HepG2 (cell line): ENCODE measurements at regions not wholly inside any gene's neighbourhood (a gene's known extent, or its start where the extent isn't known, plus 50 kb on each side); places are given as distances from the start of the nearest gene placed in this dataset.

Experiments
- BATF2 ChIP-seq: sonication (generic); formaldehyde crosslinking; IDR thresholded peaks from 2 replicates; pipeline ENCODE4 v1.8.0; 2022; ENCODE audit warnings: mild to moderate bottlenecking, missing genetic modification reagents, moderate library complexity
- CREBL2 ChIP-seq: sonication (generic); formaldehyde crosslinking; IDR thresholded peaks from 2 replicates; pipeline ENCODE4 v1.8.1; 2023; ENCODE audit warnings: missing genetic modification reagents, mild to moderate bottlenecking, borderline replicate concordance
- GLI4 ChIP-seq: sonication (generic); formaldehyde crosslinking; IDR thresholded peaks from 2 replicates; pipeline ENCODE4 v1.5.1; 2020; ENCODE audit warnings: missing genetic modification reagents, mild to moderate bottlenecking, moderate library complexity, borderline replicate concordance
- HDAC6 ChIP-seq: fragments of 200-600 bp; sonication (generic); IDR thresholded peaks from 2 replicates; pipeline ENCODE4 v1.7.0; 2017; ENCODE audit warnings: mild to moderate bottlenecking, antibody characterized with exemption, low read length, low read depth
- HOXA5 ChIP-seq: sonication (generic); formaldehyde crosslinking; IDR thresholded peaks from 2 replicates; pipeline ENCODE4 v1.4.0; 2020; ENCODE audit warnings: missing genetic modification reagents
- KLF12 ChIP-seq: sonication (generic); formaldehyde crosslinking; IDR thresholded peaks from 2 replicates; pipeline ENCODE4 v1.4.0; 2020; ENCODE audit warnings: missing genetic modification reagents, borderline replicate concordance
- MAFK ChIP-seq, 2 experiments: IDR thresholded peaks in 1 of 2; conservative IDR thresholded peaks in 1 of 2; 2 replicates each; pipeline ENCODE4 v1.6.1; 2011; ENCODE audit warnings: improper control_type of control experiment in 2 of 2, low read length in 2 of 2
- MIXL1 ChIP-seq: IDR thresholded peaks from 2 replicates; pipeline ENCODE4 v1.6.1; 2016
- REL ChIP-seq: sonication (generic); formaldehyde crosslinking; conservative IDR thresholded peaks from 2 replicates; pipeline ENCODE4 v1.8.0; 2022; ENCODE audit warnings: mild to moderate bottlenecking, missing genetic modification reagents, moderate library complexity
- SMAD3 ChIP-seq: sonication (generic); formaldehyde crosslinking; IDR thresholded peaks from 2 replicates; pipeline ENCODE4 v1.4.0; 2020; ENCODE audit warnings: missing genetic modification reagents
- SMYD3 ChIP-seq: sonication (generic); formaldehyde crosslinking; IDR thresholded peaks from 2 replicates; pipeline ENCODE4 v1.8.1; 2023; ENCODE audit warnings: mild to moderate bottlenecking, missing genetic modification reagents
- TSC22D2 ChIP-seq: sonication (generic); formaldehyde crosslinking; IDR thresholded peaks from 2 replicates; pipeline ENCODE4 v1.5.1; 2020; ENCODE audit warnings: missing genetic modification reagents, mild to moderate bottlenecking, borderline replicate concordance
- U2AF2 ChIP-seq: fragments of 200-400 bp; formaldehyde crosslinking; IDR thresholded peaks from 2 replicates; pipeline ENCODE4 v1.6.1; 2017; ENCODE audit warnings: low read depth, mild to moderate bottlenecking, low read length
- ZNF513 ChIP-seq: sonication (generic); formaldehyde crosslinking; conservative IDR thresholded peaks from 2 replicates; pipeline ENCODE4 v1.5.0; 2020; ENCODE audit warnings: missing genetic modification reagents
- ZNF550 ChIP-seq: sonication (generic); formaldehyde crosslinking; IDR thresholded peaks from 2 replicates; pipeline ENCODE4 v1.4.0; 2020; ENCODE audit warnings: mild to moderate bottlenecking, missing genetic modification reagents, borderline replicate concordance
- ZNF557 ChIP-seq: sonication (generic); formaldehyde crosslinking; IDR thresholded peaks from 2 replicates; pipeline ENCODE4 v1.4.0; 2020; ENCODE audit warnings: missing genetic modification reagents
- ZNF558 ChIP-seq: sonication (generic); formaldehyde crosslinking; IDR thresholded peaks from 2 replicates; pipeline ENCODE4 v1.9.0; 2022; ENCODE audit warnings: mild to moderate bottlenecking, missing genetic modification reagents, borderline replicate concordance
- ZNF570 ChIP-seq: sonication (generic); formaldehyde crosslinking; IDR thresholded peaks from 2 replicates; pipeline ENCODE4 v1.4.0; 2020; ENCODE audit warnings: mild to moderate bottlenecking, missing genetic modification reagents, borderline replicate concordance
- ZNF597 ChIP-seq: sonication (generic); formaldehyde crosslinking; IDR thresholded peaks from 2 replicates; pipeline ENCODE4 v1.5.0; 2020; ENCODE audit warnings: missing genetic modification reagents
- ZNF766 ChIP-seq: sonication (generic); formaldehyde crosslinking; IDR thresholded peaks from 2 replicates; pipeline ENCODE4 v1.5.0; 2020; ENCODE audit warnings: missing genetic modification reagents, borderline replicate concordance
- ZNF850 ChIP-seq: sonication (generic); formaldehyde crosslinking; conservative IDR thresholded peaks from 2 replicates; pipeline ENCODE4 v1.9.0; 2021; ENCODE audit warnings: mild to moderate bottlenecking, missing genetic modification reagents
- ZXDC ChIP-seq: sonication (generic); formaldehyde crosslinking; IDR thresholded peaks from 2 replicates; pipeline ENCODE4 v1.5.0; 2020; ENCODE audit warnings: mild to moderate bottlenecking, missing genetic modification reagents

GRCh38 chrX:39043838-39044550 lies 242.7 kb downstream of the MID1IP1 start (continued):
- TF ChIP-seq ZNF513 (CRISPR knock-in tag) (no peak), MIXL1 (CRISPR knock-in tag) (peak; percentile 99), HDAC6 (no peak), CREBL2 (CRISPR knock-in tag) (no peak), ZNF557 (CRISPR knock-in tag) (no peak), MAFK (conservative IDR thresholded peaks at IDR 0.05 in 1 of 2, IDR thresholded peaks at IDR 0.05 in 1 of 2; ENCODE audit: low read length in 2 of 2) (no peak), REL (no peak), KLF12 (CRISPR knock-in tag) (no peak), BATF2 (CRISPR knock-in tag) (no peak), ZNF558 (CRISPR knock-in tag) (no peak), U2AF2 (no peak), ZNF570 (CRISPR knock-in tag) (no peak), HOXA5 (CRISPR knock-in tag) (no peak), ZNF766 (CRISPR knock-in tag) (no peak), ZXDC (no peak), ZNF550 (CRISPR knock-in tag) (no peak), TSC22D2 (CRISPR knock-in tag) (no peak), ZNF597 (CRISPR knock-in tag) (no peak), ZNF850 (CRISPR knock-in tag) (no peak), SMYD3 (CRISPR knock-in tag) (no peak), SMAD3 (no peak), GLI4 (CRISPR knock-in tag) (no peak)
